ENCODE measurements at regions not wholly inside any gene's neighbourhood (a gene's known extent, or its start where the extent isn't known, plus 50 kb on each side); places are given as distances from the start of the nearest gene placed in this dataset.

DNA sequence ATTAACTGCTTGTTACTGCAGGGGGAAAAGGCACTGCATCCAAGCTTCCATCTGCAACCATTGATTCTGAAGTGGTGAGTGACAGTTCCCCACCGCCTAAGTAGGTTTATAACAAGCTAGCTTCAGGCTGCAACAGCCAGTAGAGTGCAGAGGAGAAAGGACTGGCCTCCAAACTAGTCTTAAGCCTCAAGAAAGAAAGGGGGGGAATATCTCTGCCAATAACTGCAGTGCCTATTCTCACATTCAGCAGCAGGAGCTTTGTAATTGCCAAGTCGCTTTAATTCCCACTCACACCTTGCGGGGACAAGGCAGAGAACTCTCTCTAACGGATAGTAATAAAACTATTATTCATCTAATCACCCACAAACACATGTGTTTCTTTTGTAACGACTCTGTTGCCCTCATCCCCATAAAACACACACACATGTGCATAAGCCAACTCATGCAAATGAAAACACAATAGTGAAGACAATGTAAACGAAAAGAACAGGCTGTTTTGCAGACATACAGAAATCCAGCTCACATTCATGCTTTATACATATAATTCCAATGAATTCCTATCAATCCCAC lies 1963.3 kb upstream of the PIK3C3 start:
- DNase-seq (ENCODE audit: low read depth): no peak

DNA sequence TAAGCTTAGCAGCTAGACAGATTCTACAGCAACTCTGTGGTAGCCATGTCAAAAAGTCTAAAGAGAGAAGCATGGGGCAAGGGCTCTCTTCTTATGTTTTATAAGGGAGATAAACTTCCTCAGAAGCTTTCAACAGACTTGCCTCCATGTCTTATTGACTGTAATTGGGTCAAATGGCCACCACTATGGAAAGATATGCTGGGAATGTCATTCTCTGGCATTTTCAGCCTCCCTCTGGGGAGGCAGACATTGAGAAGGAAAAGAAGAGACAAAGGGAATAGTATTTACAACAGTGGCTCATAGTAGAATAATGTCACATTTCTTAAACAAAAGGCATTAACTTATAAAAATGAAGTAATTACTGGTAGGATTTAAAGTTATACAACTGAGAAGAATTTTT lies 1964.5 kb upstream of the PIK3C3 start:
- DNase-seq (ENCODE audit: low read depth): no peak

DNA sequence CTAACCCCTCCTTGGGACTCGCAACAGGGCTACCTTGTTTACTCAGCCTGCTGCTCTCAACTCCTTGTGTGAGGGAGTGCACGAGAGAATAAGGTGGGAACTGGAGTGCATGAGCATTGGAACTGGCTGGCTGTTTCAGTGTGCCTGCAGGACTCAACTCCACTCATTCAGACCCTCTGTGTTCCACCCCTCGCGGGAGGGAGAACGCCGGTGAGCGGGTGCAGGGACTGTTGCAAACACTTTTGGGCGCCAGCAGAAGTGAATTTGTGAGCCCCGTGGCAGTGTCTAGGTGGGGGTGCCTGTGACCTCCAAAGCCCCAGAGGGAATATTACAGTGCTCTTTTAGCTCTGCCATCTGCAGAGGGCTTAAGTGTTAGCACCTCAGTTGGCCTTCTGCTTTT lies 1978.3 kb upstream of the PIK3C3 start:
- DNase-seq (ENCODE audit: low read depth): no peak

- DNase-seq (ENCODE audit: low read depth): no peak
Measured at GRCh38 chr18:39972521-39972920, 1982.5 kb upstream of the PIK3C3 start.

- no peak for DNase-seq (ENCODE audit: low read depth)
Measured at GRCh38 chr18:39969803-39970494, 1985.1 kb upstream of the PIK3C3 start.

DNA sequence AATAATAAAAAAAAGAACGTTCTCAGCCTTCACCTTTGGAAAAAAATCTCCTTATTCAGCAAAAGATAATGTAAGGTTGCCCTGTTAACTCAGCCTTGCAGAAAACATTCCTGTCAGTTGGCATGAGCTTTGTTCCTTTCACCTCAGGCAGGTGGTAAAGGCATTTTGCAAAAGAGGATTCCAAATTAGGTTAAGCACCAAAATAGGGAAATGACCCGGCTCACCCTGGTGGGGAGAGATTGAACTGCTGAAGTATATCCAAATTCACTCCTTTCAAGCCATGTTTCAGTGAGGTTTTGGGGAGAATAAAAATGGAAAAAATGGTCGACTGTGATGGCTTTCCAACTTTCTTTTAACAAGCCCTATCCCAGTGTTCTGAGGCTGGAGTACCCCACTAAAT lies 1988.8 kb upstream of the PIK3C3 start:
- DNase-seq (ENCODE audit: low read depth): no peak

DNA sequence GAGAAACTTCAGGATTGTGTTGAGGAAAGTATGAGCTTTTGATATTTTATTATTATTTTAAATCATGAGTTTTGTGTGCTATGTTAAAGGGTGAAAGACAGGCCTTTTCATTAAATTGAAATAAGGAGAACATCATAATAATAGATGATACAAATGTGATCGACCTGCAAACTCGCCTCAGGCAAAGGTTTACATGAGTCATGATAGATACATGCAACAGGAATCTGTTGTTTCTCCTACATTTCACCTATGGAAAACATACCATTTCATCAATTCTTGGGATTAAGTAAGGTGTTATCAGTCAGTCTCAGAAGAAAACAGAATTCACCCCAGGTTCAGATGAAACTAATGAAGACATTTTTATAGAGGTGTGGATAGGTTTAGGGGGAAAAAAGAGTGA lies 1992.5 kb upstream of the PIK3C3 start:
- DNase-seq (ENCODE audit: low read depth): no peak

GRCh38 chr18:39960550-39960949 lies 1994.5 kb upstream of the PIK3C3 start:
- no peak for DNase-seq (ENCODE audit: low read depth)

GRCh38 chr18:39959839-39960238 lies 1995.2 kb upstream of the PIK3C3 start:
- no peak for DNase-seq (ENCODE audit: low read depth)

GRCh38 chr18:39958876-39959275 lies 1996.2 kb upstream of the PIK3C3 start:
- no peak for DNase-seq (ENCODE audit: low read depth)

DNA sequence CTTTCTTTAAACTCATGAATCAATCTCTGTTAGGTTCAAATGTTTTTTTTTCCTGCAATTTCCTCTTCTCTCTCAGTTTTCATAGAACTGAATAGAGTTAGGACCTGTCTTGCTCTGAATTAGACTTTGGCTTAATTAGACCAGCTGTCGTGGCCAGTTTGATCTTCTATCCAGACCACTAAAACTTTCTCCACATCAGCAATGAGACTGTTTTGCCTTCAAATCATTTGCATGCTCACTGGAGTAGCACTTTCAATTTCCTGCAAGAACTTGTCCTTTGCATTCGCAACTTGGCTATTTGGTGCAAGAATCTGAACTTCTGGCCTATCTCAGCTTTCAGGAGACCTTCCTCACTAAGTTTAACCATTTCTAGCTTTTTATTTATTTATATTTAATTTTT lies 2002.2 kb upstream of the PIK3C3 start:
- DNase-seq (ENCODE audit: low read depth): no peak

GRCh38 chr18:39951142-39951720 lies 2003.8 kb upstream of the PIK3C3 start:
- no peak for DNase-seq (ENCODE audit: low read depth)

GRCh38 chr18:39946623-39947061 lies 2008.4 kb upstream of the PIK3C3 start:
- no peak for DNase-seq (ENCODE audit: low read depth)

- DNase-seq (ENCODE audit: low read depth): no peak
Measured at GRCh38 chr18:39945076-39945475, 2010.0 kb upstream of the PIK3C3 start.

DNA sequence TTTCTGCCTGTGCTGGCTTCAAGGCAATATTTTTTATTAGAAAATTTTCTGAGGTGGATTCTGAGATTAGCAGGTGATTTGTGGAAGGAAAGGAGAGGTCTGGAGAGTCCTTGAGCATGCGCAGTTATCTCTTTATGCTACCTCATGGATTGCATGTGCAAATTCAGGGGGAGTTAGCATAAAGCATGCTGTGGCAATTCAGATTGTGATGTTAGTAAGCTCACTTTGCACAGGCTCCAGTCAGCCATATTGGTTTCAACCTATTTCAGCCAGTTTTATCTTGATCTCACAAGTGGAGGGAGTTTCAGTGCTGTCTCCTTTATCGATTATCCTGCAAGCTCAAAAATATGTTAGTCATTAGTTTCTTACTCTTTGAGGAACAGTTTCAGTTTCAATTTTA lies 2012.3 kb upstream of the PIK3C3 start:
- DNase-seq (ENCODE audit: low read depth): no peak

- DNase-seq (ENCODE audit: low read depth): no peak
Measured at GRCh38 chr18:39938676-39939608, 2016.1 kb upstream of the PIK3C3 start.

DNA sequence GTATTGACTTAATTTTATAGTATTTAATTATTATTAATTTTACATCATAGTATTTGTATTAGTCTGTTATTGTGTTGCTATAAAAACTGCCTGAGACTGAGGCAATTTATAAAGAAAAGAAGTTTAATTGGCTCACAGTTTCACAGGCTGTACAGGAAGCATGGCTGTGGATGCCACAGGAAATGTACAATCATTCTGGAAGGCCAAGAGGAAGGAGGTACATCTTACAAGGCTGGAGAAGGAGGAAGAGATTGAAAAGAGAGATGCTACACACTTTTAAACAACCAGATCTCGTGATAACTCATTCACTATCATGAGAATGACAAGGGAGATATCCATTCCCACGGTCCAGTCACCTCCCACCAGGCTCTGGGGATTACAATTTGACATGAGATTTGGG lies 2019.4 kb upstream of the PIK3C3 start:
- DNase-seq (ENCODE audit: low read depth): no peak

DNA sequence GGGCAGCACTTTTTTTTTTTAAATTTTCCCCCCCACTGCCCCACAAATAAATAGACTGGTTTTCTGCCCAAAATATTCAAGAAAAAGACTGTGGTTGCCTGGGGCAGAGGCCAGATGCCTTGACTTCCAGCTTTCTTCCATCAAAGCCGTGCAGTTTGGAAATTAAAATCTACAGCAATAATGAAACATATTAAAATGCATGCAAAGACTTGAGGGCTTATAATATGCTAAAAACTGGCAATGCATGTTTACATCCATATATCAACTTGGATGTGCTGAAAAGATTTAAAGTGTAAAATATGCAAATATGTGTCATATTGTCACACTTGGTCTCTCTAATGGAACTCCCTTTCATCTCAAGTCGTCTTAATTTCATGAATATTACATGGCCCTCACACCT lies 2036.2 kb upstream of the PIK3C3 start:
- no peak for DNase-seq (ENCODE audit: low read depth)

DNA sequence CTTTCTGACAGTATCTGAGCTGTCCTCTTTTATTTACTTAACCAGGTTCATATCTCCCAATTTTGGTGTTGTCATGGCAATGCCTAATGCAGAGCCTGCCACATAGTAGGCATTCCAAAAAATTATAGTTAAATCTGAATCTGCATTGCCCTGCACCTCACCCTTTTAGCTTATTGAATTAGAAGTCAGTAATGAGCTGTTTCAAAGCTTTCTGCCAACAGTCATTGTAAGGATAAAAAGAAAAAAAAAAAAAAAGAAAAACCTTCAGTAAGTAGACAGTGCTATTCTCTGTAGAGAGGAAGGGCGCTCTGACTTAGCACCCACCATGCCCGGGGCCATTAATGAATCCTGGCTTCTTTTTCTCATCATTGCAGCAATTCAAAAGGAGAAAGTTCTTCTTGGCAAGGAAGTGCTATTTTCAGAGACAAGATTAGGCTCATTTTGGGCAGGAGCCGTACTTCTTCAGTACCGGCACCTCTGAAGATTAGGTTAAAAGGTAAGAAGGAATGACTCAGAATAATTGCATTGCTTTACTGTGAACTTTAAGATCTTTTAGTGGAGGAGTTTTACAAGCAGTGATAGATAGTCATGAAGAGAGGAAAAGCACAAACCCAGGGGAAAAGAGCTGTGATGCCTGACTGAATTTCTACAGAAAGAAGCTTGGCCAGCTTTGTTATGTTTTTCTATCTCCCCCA lies 2041.2 kb upstream of the PIK3C3 start:
- no peak for DNase-seq (ENCODE audit: low read depth)

GRCh38 chr18:39911716-39912115 lies 2043.3 kb upstream of the PIK3C3 start:
- DNase-seq (ENCODE audit: low read depth): no peak

DNA sequence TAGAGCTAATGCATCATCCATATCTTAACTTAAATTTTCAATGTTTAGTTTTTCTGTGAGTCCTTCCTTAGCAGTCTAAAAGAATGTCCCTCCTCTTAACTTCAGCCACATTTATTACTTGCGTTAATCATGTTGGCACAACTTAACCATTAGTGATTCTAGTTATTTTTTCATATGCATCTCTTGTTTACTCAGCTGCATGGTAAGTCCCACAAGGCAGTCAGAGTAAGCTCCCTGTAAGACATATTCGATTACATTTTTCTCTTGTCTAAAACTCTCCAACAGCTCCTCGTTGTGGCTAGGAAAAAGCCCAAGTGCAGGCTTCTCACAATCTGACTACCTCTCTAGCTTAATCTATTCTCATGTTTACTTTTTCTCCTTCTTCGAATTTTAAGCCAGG lies 2045.3 kb upstream of the PIK3C3 start:
- no peak for DNase-seq (ENCODE audit: low read depth)

DNA sequence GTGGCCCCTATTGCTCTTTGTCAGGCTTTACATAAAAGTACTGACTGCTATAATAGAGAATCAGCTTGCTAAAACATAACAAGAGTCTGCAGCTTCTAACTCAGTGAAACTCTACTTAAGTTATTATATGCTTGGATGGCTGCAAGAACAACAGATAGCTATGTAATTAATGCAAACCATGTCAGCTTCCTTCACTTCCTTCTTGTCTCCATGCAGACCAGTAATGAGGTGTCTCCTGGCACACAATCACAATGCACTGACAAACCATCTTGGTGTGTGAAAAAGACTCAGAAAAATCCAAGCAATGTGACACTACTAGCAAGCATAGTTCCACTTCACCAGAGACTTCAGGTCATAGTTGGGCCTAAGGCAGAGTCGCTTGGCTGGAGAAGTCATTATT lies 2068.9 kb upstream of the PIK3C3 start:
- DNase-seq (ENCODE audit: low read depth): no peak
